ENCODE measurements at regions not wholly inside any gene's neighbourhood (a gene's known extent, or its start where the extent isn't known, plus 50 kb on each side); places are given as distances from the start of the nearest gene placed in this dataset.

DNA sequence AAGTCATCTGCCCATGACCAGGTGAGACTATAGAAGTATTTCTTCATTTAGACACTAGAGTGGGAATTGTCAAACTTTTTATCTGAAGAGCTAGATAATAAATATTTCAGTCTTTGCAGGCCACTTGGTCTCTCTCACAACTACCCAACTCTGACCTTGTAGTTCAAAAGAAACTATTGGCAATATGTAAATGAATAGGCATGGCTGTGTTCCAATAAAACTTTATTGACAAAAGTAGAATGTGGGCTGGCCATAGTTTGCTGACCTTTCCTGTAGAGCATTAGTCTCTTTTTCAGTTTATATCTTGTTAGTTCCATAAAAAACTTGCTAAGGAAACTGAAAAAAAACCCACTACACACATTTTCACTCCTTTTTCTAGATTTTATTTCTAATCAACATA is 535.5 kb downstream of the PRR16 start:
- TF ChIP-seq GATA2 (IDR thresholded peaks at IDR 0.05; ENCODE audit: low read depth, low read length) (no peak), GATA3 (IDR thresholded peaks at IDR 0.05; ENCODE audit: low read depth, low read length) (no peak)

Measured in SH-SY5Y (cell line).